HEK293 (cell line): ENCODE measurements at regions not wholly inside any gene's neighbourhood (a gene's known extent, or its start where the extent isn't known, plus 50 kb on each side); places are given as distances from the start of the nearest gene placed in this dataset.

ENCODE experiments used
- CTCF ChIA-PET: fragments of 350-600 bp; formaldehyde crosslinking; extraction: SDS; loops from one replicate; lab custom pipeline; 2021; ENCODE audit warnings: antibody characterized with exemption; lab: Yijun Ruan, JAX
- POLR2A ChIA-PET: fragments of 300-600 bp; formaldehyde crosslinking; extraction: SDS; loops from one replicate; lab custom pipeline; 2020; ENCODE audit warnings: antibody characterized with exemption, inconsistent platforms; lab: Yijun Ruan, JAX
- H3K27ac ChIP-seq: fragments of 200-500 bp; sonication (Bioruptor generic); 2 replicates; pipeline ENCODE4 v1.5.1; 2014; ENCODE audit warnings: low read depth, low read length, control low read depth, inconsistent platforms; ENCODE audit errors: extremely low read depth
- H3K36me3 ChIP-seq, 2 experiments: fragments of 200-500 bp in 1 of 2; sonication (Bioruptor generic) in 1 of 2; 1 replicate in 1 of 2; 2 replicates in 1 of 2; pipeline ENCODE4 v1.5.1; 2014 to 2017; ENCODE audit warnings: inconsistent platforms in 2 of 2, low read length in 2 of 2; ENCODE audit not compliant: control insufficient read depth in 2 of 2, insufficient read depth in 1 of 2
- H3K4me1 ChIP-seq: fragments of 200-500 bp; sonication (Bioruptor generic); 2 replicates; pipeline ENCODE4 v1.5.1; 2014; ENCODE audit warnings: mild to moderate bottlenecking, low read length, inconsistent platforms; ENCODE audit not compliant: control insufficient read depth, insufficient read depth
- H3K4me3 ChIP-seq: 2 replicates; pipeline ENCODE4 v1.5.1; 2011; ENCODE audit warnings: low read depth, mild to moderate bottlenecking, control low read depth, low read length, moderate library complexity
- H3K9me3 ChIP-seq: fragments of 200-500 bp; sonication (Bioruptor generic); 2 replicates; pipeline ENCODE4 v1.5.1; 2014; ENCODE audit warnings: low read depth, low read length, inconsistent platforms; ENCODE audit not compliant: control insufficient read depth, insufficient read depth
- BCL11A ChIP-seq: fragments of 450-650 bp; formaldehyde crosslinking; IDR thresholded peaks from 2 replicates; pipeline ENCODE4 v1.5.1; 2016; ENCODE audit warnings: low read depth, missing biosample characterization, missing genetic modification characterization
- GFI1B ChIP-seq: fragments of 450-650 bp; formaldehyde crosslinking; IDR thresholded peaks from 2 replicates; pipeline ENCODE4 v1.5.1; 2016; ENCODE audit warnings: missing biosample characterization, missing genetic modification characterization
- GLI4 ChIP-seq: fragments of 450-650 bp; formaldehyde crosslinking; IDR thresholded peaks from 2 replicates; pipeline ENCODE4 v1.5.1; 2016; ENCODE audit warnings: missing biosample characterization, missing genetic modification characterization
- IKZF3 ChIP-seq: fragments of 450-650 bp; IDR thresholded peaks from 2 replicates; pipeline ENCODE4 v1.5.0; 2018; ENCODE audit warnings: missing biosample characterization, mild to moderate bottlenecking, missing genetic modification characterization, moderate library complexity
- KLF16 ChIP-seq: fragments of 450-650 bp; formaldehyde crosslinking; IDR thresholded peaks from 2 replicates; pipeline ENCODE4 v1.5.1; 2017; ENCODE audit warnings: missing biosample characterization, missing genetic modification characterization
- ZBTB21 ChIP-seq: fragments of 450-650 bp; formaldehyde crosslinking; IDR thresholded peaks from 2 replicates; pipeline ENCODE4 v1.5.1; 2017; ENCODE audit warnings: missing biosample characterization, missing genetic modification characterization
- ZNF266 ChIP-seq: fragments of 450-650 bp; formaldehyde crosslinking; IDR thresholded peaks from 2 replicates; pipeline ENCODE4 v1.5.1; 2016; ENCODE audit warnings: missing biosample characterization, missing genetic modification characterization, low read depth
- ZNF311 ChIP-seq: fragments of 450-650 bp; formaldehyde crosslinking; IDR thresholded peaks from 2 replicates; pipeline ENCODE4 v1.5.1; 2017; ENCODE audit warnings: missing biosample characterization, missing genetic modification characterization, borderline replicate concordance
- ZNF366 ChIP-seq: fragments of 450-650 bp; formaldehyde crosslinking; conservative IDR thresholded peaks from 2 replicates; pipeline ENCODE4 v1.5.1; 2016; ENCODE audit warnings: missing biosample characterization, missing genetic modification characterization
- ZNF391 ChIP-seq: fragments of 450-650 bp; formaldehyde crosslinking; IDR thresholded peaks from 2 replicates; pipeline ENCODE4 v1.5.1; 2016; ENCODE audit warnings: low read depth, missing biosample characterization, missing genetic modification characterization, borderline replicate concordance
- ZNF510 ChIP-seq: fragments of 450-650 bp; formaldehyde crosslinking; IDR thresholded peaks from 2 replicates; pipeline ENCODE4 v1.5.1; 2018; ENCODE audit warnings: mild to moderate bottlenecking, missing genetic modification characterization, missing biosample characterization; ENCODE audit not compliant: insufficient replicate concordance
- ZNF558 ChIP-seq: fragments of 450-650 bp; formaldehyde crosslinking; IDR thresholded peaks from 2 replicates; pipeline ENCODE4 v1.5.1; 2016; ENCODE audit warnings: missing biosample characterization, missing genetic modification characterization
- ZNF560 ChIP-seq: fragments of 450-650 bp; formaldehyde crosslinking; IDR thresholded peaks from 2 replicates; pipeline ENCODE4 v1.5.1; 2017; ENCODE audit warnings: missing biosample characterization, missing genetic modification characterization, borderline replicate concordance
- ZNF621 ChIP-seq: fragments of 450-650 bp; formaldehyde crosslinking; IDR thresholded peaks from 2 replicates; pipeline ENCODE4 v1.5.1; 2017; ENCODE audit warnings: missing biosample characterization, missing genetic modification characterization
- ZNF624 ChIP-seq: fragments of 450-650 bp; formaldehyde crosslinking; IDR thresholded peaks from 2 replicates; pipeline ENCODE4 v1.5.1; 2017; ENCODE audit warnings: missing biosample characterization, missing genetic modification characterization
- ZNF654 ChIP-seq: fragments of 450-650 bp; formaldehyde crosslinking; IDR thresholded peaks from 2 replicates; pipeline ENCODE4 v1.5.1; 2016; ENCODE audit warnings: low read depth, missing biosample characterization, missing genetic modification characterization
- ZNF707 ChIP-seq: fragments of 450-650 bp; formaldehyde crosslinking; IDR thresholded peaks from 2 replicates; pipeline ENCODE4 v1.5.1; 2016; ENCODE audit warnings: missing biosample characterization, missing genetic modification characterization
- ZNF76 ChIP-seq: fragments of 450-650 bp; formaldehyde crosslinking; IDR thresholded peaks from 2 replicates; pipeline ENCODE4; 2016; ENCODE audit warnings: low read depth, missing biosample characterization, missing genetic modification characterization, borderline replicate concordance
- ZNF791 ChIP-seq: fragments of 450-650 bp; formaldehyde crosslinking; IDR thresholded peaks from 2 replicates; pipeline ENCODE4 v1.5.1; 2016; ENCODE audit warnings: missing biosample characterization, missing genetic modification characterization
- TF ChIP-seq, protein P1 (sequence below): fragments of 450-650 bp; formaldehyde crosslinking; IDR thresholded peaks from 2 replicates; pipeline ENCODE4 v1.5.1; 2017; ENCODE audit warnings: missing biosample characterization, missing genetic modification characterization
- TF ChIP-seq, protein P2 (sequence below): fragments of 450-650 bp; formaldehyde crosslinking; IDR thresholded peaks from 2 replicates; pipeline ENCODE4 v1.5.1; 2016; ENCODE audit warnings: missing biosample characterization, missing genetic modification characterization
- TF ChIP-seq, protein P3 (sequence below): IDR thresholded peaks from 2 replicates; pipeline ENCODE4 v1.6.1; 2011; ENCODE audit warnings: mild to moderate bottlenecking, low read depth, low read length, borderline replicate concordance
- TF ChIP-seq, protein P4 (sequence below): fragments of 450-650 bp; formaldehyde crosslinking; IDR thresholded peaks from 2 replicates; pipeline ENCODE4 v1.5.1; 2016; ENCODE audit warnings: missing biosample characterization, missing genetic modification characterization
- TF ChIP-seq, protein P5 (sequence below): fragments of 450-650 bp; formaldehyde crosslinking; IDR thresholded peaks from 2 replicates; pipeline ENCODE4 v1.5.1; 2016; ENCODE audit warnings: missing biosample characterization, missing genetic modification characterization
- TF ChIP-seq, protein P6 (sequence below): fragments of 450-650 bp; formaldehyde crosslinking; IDR thresholded peaks from 2 replicates; pipeline ENCODE4 v1.5.1; 2017; ENCODE audit warnings: missing biosample characterization, missing genetic modification characterization
- TF ChIP-seq, protein P7 (sequence below): fragments of 450-650 bp; formaldehyde crosslinking; IDR thresholded peaks from 2 replicates; pipeline ENCODE4 v1.5.1; 2016; ENCODE audit warnings: missing biosample characterization, missing genetic modification characterization

DNA sequence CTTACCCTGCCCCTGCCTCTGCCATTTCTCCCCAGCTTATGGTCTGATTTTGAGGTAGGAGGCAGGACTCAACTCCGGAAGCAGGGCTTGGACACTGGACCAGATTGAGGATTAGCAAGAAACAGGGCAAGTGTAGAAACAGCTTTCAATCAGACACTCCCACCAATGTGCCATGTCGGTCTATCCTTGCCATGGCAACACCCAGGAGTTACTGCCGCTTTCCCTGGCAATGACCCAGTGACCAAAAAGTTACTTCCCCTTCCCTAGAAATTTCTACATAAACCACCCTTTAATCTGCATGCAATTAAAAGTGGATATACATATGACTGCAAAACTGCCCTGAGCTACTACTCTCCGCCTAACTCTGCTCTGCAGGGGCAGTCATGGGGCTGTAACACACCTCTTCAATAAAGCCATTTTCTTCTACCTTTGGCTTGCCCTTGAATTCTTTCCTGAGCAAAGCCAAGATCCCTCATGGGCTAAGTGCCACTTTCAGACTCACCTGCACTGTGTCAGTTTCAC is 156.7 kb downstream of the LPIN1 start:
- H3K4me3 ChIP-seq = no peak overlapping the region
- ChIA-PET CTCF (no interaction called here), POLR2A (no interaction called here)
- no peaks in the 10 kb centered on the region for H3K9me3 ChIP-seq
- TF ChIP-seq IKZF3 (tag by site-specific recombination) = no peak
- no peak for TF ChIP-seq ZNF366 (tag by site-specific recombination)
- TF ChIP-seq ZNF76 (tag by site-specific recombination) = no peak
- no peak for TF ChIP-seq ZNF624
- TF ChIP-seq ZNF558 (tag by site-specific recombination) = no peak
- TF ChIP-seq, protein P1, sequence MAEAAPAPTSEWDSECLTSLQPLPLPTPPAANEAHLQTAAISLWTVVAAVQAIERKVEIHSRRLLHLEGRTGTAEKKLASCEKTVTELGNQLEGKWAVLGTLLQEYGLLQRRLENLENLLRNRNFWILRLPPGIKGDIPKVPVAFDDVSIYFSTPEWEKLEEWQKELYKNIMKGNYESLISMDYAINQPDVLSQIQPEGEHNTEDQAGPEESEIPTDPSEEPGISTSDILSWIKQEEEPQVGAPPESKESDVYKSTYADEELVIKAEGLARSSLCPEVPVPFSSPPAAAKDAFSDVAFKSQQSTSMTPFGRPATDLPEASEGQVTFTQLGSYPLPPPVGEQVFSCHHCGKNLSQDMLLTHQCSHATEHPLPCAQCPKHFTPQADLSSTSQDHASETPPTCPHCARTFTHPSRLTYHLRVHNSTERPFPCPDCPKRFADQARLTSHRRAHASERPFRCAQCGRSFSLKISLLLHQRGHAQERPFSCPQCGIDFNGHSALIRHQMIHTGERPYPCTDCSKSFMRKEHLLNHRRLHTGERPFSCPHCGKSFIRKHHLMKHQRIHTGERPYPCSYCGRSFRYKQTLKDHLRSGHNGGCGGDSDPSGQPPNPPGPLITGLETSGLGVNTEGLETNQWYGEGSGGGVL (tag by site-specific recombination) = no peak
- no peak for TF ChIP-seq ZNF621 (tag by site-specific recombination)
- TF ChIP-seq, protein P2, sequence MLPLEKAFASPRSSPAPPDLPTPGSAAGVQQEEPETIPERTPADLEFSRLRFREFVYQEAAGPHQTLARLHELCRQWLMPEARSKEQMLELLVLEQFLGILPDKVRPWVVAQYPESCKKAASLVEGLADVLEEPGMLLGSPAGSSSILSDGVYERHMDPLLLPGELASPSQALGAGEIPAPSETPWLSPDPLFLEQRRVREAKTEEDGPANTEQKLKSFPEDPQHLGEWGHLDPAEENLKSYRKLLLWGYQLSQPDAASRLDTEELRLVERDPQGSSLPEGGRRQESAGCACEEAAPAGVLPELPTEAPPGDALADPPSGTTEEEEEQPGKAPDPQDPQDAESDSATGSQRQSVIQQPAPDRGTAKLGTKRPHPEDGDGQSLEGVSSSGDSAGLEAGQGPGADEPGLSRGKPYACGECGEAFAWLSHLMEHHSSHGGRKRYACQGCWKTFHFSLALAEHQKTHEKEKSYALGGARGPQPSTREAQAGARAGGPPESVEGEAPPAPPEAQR (tag by site-specific recombination) = no peak
- TF ChIP-seq ZNF266 (tag by site-specific recombination) = no peak
- TF ChIP-seq GFI1B = no peak
- TF ChIP-seq, protein P3, sequence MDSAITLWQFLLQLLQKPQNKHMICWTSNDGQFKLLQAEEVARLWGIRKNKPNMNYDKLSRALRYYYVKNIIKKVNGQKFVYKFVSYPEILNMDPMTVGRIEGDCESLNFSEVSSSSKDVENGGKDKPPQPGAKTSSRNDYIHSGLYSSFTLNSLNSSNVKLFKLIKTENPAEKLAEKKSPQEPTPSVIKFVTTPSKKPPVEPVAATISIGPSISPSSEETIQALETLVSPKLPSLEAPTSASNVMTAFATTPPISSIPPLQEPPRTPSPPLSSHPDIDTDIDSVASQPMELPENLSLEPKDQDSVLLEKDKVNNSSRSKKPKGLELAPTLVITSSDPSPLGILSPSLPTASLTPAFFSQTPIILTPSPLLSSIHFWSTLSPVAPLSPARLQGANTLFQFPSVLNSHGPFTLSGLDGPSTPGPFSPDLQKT = no peak
- no peak for TF ChIP-seq ZNF791 (tag by site-specific recombination)
- TF ChIP-seq ZNF510 (tag by site-specific recombination) = no peak
- no peak for TF ChIP-seq GLI4 (tag by site-specific recombination)
- TF ChIP-seq ZNF560 = no peak
- TF ChIP-seq ZNF311 (tag by site-specific recombination) = no peak
- TF ChIP-seq KLF16 (tag by site-specific recombination) = no peak
- TF ChIP-seq BCL11A (tag by site-specific recombination) = no peak
- H3K4me1 ChIP-seq = no peaks in the 10 kb centered on the region
- H3K36me3 ChIP-seq = no peaks in the 10 kb centered on the region
- H3K27ac ChIP-seq = no peak overlapping the region

DNA sequence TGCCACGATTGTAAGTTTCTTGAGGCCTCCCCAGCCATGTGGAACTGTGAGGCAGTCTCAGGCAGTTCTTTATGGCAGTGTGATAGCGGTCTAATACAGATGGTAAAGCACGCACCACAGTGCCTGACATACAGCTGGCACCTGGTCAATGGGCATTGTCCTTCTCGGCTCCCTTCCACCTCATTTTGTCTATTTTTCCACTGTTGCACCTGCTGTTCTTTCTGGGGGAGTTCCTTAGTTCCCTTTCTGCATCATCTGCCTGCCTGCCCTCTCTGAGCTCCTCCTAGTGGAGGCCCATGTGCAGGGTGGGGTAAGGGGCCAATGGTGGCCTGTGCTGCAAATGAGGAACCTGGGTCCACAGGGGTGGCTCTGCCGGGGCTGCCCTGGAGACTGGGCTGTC is 157.6 kb downstream of the LPIN1 start:
- Histone ChIP-seq H3K27ac (no peak overlapping the region), H3K9me3 (no peaks in the 10 kb centered on the region), H3K4me3 (no peak overlapping the region), H3K36me3 (no peaks in the 10 kb centered on the region), H3K4me1 (no peaks in the 10 kb centered on the region)
- CTCF ChIA-PET = interaction anchor here (0.6 kb wide), 1 partner anchor 132 kb away, joined by 3 read pairs; no protein-coding TSS in a partner anchor
- POLR2A ChIA-PET = no interaction called here
- TF ChIP-seq ZNF707 (tag by site-specific recombination) = no peak
- TF ChIP-seq, protein P4, sequence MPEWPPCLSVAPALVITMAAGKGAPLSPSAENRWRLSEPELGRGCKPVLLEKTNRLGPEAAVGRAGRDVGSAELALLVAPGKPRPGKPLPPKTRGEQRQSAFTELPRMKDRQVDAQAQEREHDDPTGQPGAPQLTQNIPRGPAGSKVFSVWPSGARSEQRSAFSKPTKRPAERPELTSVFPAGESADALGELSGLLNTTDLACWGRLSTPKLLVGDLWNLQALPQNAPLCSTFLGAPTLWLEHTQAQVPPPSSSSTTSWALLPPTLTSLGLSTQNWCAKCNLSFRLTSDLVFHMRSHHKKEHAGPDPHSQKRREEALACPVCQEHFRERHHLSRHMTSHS (tag by site-specific recombination) = no peak
- TF ChIP-seq, protein P5, sequence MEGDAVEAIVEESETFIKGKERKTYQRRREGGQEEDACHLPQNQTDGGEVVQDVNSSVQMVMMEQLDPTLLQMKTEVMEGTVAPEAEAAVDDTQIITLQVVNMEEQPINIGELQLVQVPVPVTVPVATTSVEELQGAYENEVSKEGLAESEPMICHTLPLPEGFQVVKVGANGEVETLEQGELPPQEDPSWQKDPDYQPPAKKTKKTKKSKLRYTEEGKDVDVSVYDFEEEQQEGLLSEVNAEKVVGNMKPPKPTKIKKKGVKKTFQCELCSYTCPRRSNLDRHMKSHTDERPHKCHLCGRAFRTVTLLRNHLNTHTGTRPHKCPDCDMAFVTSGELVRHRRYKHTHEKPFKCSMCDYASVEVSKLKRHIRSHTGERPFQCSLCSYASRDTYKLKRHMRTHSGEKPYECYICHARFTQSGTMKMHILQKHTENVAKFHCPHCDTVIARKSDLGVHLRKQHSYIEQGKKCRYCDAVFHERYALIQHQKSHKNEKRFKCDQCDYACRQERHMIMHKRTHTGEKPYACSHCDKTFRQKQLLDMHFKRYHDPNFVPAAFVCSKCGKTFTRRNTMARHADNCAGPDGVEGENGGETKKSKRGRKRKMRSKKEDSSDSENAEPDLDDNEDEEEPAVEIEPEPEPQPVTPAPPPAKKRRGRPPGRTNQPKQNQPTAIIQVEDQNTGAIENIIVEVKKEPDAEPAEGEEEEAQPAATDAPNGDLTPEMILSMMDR (tag by site-specific recombination) = no peak
- TF ChIP-seq, protein P6, sequence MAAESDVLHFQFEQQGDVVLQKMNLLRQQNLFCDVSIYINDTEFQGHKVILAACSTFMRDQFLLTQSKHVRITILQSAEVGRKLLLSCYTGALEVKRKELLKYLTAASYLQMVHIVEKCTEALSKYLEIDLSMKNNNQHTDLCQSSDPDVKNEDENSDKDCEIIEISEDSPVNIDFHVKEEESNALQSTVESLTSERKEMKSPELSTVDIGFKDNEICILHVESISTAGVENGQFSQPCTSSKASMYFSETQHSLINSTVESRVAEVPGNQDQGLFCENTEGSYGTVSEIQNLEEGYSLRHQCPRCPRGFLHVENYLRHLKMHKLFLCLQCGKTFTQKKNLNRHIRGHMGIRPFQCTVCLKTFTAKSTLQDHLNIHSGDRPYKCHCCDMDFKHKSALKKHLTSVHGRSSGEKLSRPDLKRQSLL = no peak
- TF ChIP-seq ZNF654 (tag by site-specific recombination) = no peak
- TF ChIP-seq ZNF391 = no peak
- no peak for TF ChIP-seq ZBTB21 (tag by site-specific recombination)
- TF ChIP-seq, protein P7, sequence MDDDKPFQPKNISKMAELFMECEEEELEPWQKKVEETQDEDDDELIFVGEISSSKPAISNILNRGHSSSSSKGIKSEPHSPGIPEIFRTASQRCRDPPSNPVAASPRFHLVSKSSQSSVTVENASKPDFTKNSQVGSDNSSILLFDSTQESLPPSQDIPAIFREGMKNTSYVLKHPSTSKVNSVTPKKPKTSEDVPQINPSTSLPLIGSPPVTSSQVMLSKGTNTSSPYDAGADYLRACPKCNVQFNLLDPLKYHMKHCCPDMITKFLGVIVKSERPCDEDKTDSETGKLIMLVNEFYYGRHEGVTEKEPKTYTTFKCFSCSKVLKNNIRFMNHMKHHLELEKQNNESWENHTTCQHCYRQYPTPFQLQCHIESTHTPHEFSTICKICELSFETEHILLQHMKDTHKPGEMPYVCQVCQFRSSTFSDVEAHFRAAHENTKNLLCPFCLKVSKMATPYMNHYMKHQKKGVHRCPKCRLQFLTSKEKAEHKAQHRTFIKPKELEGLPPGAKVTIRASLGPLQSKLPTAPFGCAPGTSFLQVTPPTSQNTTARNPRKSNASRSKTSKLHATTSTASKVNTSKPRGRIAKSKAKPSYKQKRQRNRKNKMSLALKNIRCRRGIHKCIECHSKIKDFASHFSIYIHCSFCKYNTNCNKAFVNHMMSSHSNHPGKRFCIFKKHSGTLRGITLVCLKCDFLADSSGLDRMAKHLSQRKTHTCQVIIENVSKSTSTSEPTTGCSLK (tag by site-specific recombination) = no peak
